ENCODE measurements at regions not wholly inside any gene's neighbourhood (a gene's known extent, or its start where the extent isn't known, plus 50 kb on each side); places are given as distances from the start of the nearest gene placed in this dataset.
A peak's percentile ranks its signal among the peaks of the same experiment; 100 is the strongest.

- no peak for ATAC-seq
- Histone ChIP-seq H3K4me3 (no peak overlapping the region), H3K4me1 (peaks cover 0 to 8% (median 2%) of the 10 kb centered on the region in 3 donors), H3K36me3 (no peaks in the 10 kb centered on the region), H3K27me3 (no peaks in the 10 kb centered on the region), H3K27ac (peak overlapping the region in 1 of 4 donors; percentile 20), H3K9me3 (no peaks in the 10 kb centered on the region)
- TF ChIP-seq CTCF (IDR thresholded peaks at IDR 0.05) (no peak), POLR2AphosphoS5 (IDR thresholded peaks at IDR 0.05) (peak; percentile 30), EP300 (IDR thresholded peaks at IDR 0.05) (no peak), POLR2A (IDR thresholded peaks at IDR 0.05) (no peak)
- 0 to 2% methylated on average over 3 of the region's 3 CpGs for WGBS, 2 donors (ENCODE audit: low coverage in 1 of 2)
Measured at GRCh38 chr13:86020351-86021002, 221.3 kb upstream of the SLITRK6 start.

GRCh38 chr13:86006317-86006716 lies 207.1 kb upstream of the SLITRK6 start:
- H3K4me1 ChIP-seq, result no peaks in the 10 kb centered on the region
- no peak overlapping the region for H3K4me3 ChIP-seq
- TF ChIP-seq POLR2A (IDR thresholded peaks at IDR 0.05), result no peak
- TF ChIP-seq CTCF (IDR thresholded peaks at IDR 0.05), result no peak
- TF ChIP-seq POLR2AphosphoS5 (IDR thresholded peaks at IDR 0.05), result no peak
- TF ChIP-seq EP300 (IDR thresholded peaks at IDR 0.05), result no peak
- H3K27me3 ChIP-seq, result no peaks in the 10 kb centered on the region
- 14 to 15% methylated on average over 2 of the region's 2 CpGs for WGBS, 2 donors (ENCODE audit: low coverage in 1 of 2)
- H3K36me3 ChIP-seq, result no peaks in the 10 kb centered on the region
- H3K27ac ChIP-seq, result no peak overlapping the region
- no peaks in the 10 kb centered on the region for H3K9me3 ChIP-seq
- ATAC-seq, result no peak

GRCh38 chr13:86003029-86003428 lies 203.8 kb upstream of the SLITRK6 start:
- no peak for ATAC-seq
- no peaks in the 10 kb centered on the region for H3K9me3 ChIP-seq
- H3K27me3 ChIP-seq, result no peaks in the 10 kb centered on the region
- 65 to 69% methylated on average over 2 of the region's 2 CpGs for WGBS, 2 donors (ENCODE audit: low coverage in 1 of 2)
- no peak overlapping the region for H3K27ac ChIP-seq
- no peaks in the 10 kb centered on the region for H3K36me3 ChIP-seq
- H3K4me3 ChIP-seq, result no peak overlapping the region
- no peak for TF ChIP-seq CTCF (IDR thresholded peaks at IDR 0.05)
- no peak for TF ChIP-seq POLR2A (IDR thresholded peaks at IDR 0.05)
- TF ChIP-seq EP300 (IDR thresholded peaks at IDR 0.05), result no peak
- no peak for TF ChIP-seq POLR2AphosphoS5 (IDR thresholded peaks at IDR 0.05)
- no peaks in the 10 kb centered on the region for H3K4me1 ChIP-seq

GRCh38 chr13:86000546-86000945 lies 201.3 kb upstream of the SLITRK6 start:
- 78 to 97% methylated on average over 2 of the region's 2 CpGs for WGBS, 2 donors (ENCODE audit: low coverage in 1 of 2)
- H3K27ac ChIP-seq, result no peak overlapping the region
- H3K36me3 ChIP-seq, result no peaks in the 10 kb centered on the region
- no peaks in the 10 kb centered on the region for H3K27me3 ChIP-seq
- no peaks in the 10 kb centered on the region for H3K4me1 ChIP-seq
- H3K4me3 ChIP-seq, result no peak overlapping the region
- H3K9me3 ChIP-seq, result no peaks in the 10 kb centered on the region
- no peak for ATAC-seq
- no peak for TF ChIP-seq EP300 (IDR thresholded peaks at IDR 0.05)
- TF ChIP-seq CTCF (IDR thresholded peaks at IDR 0.05), result no peak
- no peak for TF ChIP-seq POLR2A (IDR thresholded peaks at IDR 0.05)
- TF ChIP-seq POLR2AphosphoS5 (IDR thresholded peaks at IDR 0.05), result no peak

GRCh38 chr13:85997587-85997986 lies 198.4 kb upstream of the SLITRK6 start:
- no peak for ATAC-seq

More at GRCh38 chr13:85997587-85997986, 198.4 kb upstream of the SLITRK6 start:
- Histone ChIP-seq H3K27ac (no peak overlapping the region), H3K27me3 (no peaks in the 10 kb centered on the region), H3K4me3 (no peak overlapping the region), H3K4me1 (no peaks in the 10 kb centered on the region), H3K9me3 (no peaks in the 10 kb centered on the region), H3K36me3 (no peaks in the 10 kb centered on the region)
- 83 to 89% methylated on average over 2 of the region's 2 CpGs for WGBS, 2 donors (ENCODE audit: low coverage in 1 of 2)
- TF ChIP-seq EP300 (IDR thresholded peaks at IDR 0.05), result no peak
- no peak for TF ChIP-seq POLR2AphosphoS5 (IDR thresholded peaks at IDR 0.05)
- TF ChIP-seq POLR2A (IDR thresholded peaks at IDR 0.05), result no peak
- TF ChIP-seq CTCF (IDR thresholded peaks at IDR 0.05), result no peak

Data from gastroesophageal sphincter (tissue), 4 donors.